IMR-90 (cell line): ENCODE measurements at regions not wholly inside any gene's neighbourhood (a gene's known extent, or its start where the extent isn't known, plus 50 kb on each side); places are given as distances from the start of the nearest gene placed in this dataset.

Experiments
- ATAC-seq: fragments of 200-7000 bp; cut with Tn5 transposase; 2 replicates; pipeline ENCODE4 v1.9.1; 2020; ENCODE audit warnings: low read depth, mild to moderate bottlenecking, moderate library complexity
- BruUV-seq: library from RNA; stranded (reverse); fragments of 400-500 nt; replicated peaks from 2 replicates; lab custom pipeline; 2021; lab: Mats Ljungman, UMichigan
- CTCF ChIA-PET: fragments of 300-600 bp; formaldehyde crosslinking; extraction: SDS; loops from one replicate; lab custom pipeline; 2021; ENCODE audit warnings: antibody characterized with exemption; lab: Yijun Ruan, JAX
- POLR2A ChIA-PET: fragments of 300-600 bp; sonication (Branson Sonifier 250); formaldehyde crosslinking; loops from one replicate; lab custom pipeline; 2022; ENCODE audit warnings: antibody characterized with exemption; ENCODE audit not compliant: unreplicated experiment; lab: Charles Lee
- DNase-seq: peaks from one replicate; pipeline ENCODE4 v3.0.0; 2013
- H2AFZ ChIP-seq: replicated peaks from 2 replicates; pipeline ENCODE3; 2013; ENCODE audit warnings: low read length, mild to moderate bottlenecking; ENCODE audit not compliant: poor library complexity
- H2AK5ac ChIP-seq: 2 replicates; pipeline ENCODE4 v1.6.1; 2013; ENCODE audit warnings: low read depth, low read length, inconsistent platforms
- H2AK9ac ChIP-seq: replicated peaks from 2 replicates; pipeline ENCODE3; 2013; ENCODE audit warnings: mild to moderate bottlenecking, low read depth, low read length, moderate library complexity; ENCODE audit not compliant: poor library complexity
- H2BK120ac ChIP-seq: 2 replicates; pipeline ENCODE4 v1.6.1; 2013; ENCODE audit warnings: low read depth, low read length, inconsistent platforms
- H2BK15ac ChIP-seq: 3 replicates; pipeline ENCODE4 v1.6.1; 2013; ENCODE audit warnings: low read depth, low read length, inconsistent platforms
- H2BK20ac ChIP-seq: 2 replicates; pipeline ENCODE4 v1.6.1; 2013; ENCODE audit warnings: low read depth, mild to moderate bottlenecking, inconsistent platforms, low read length, moderate library complexity
- H2BK5ac ChIP-seq: 2 replicates; pipeline ENCODE4 v1.6.1; 2013; ENCODE audit warnings: mild to moderate bottlenecking, low read depth, low read length, inconsistent platforms; ENCODE audit not compliant: poor library complexity, severe bottlenecking
- H3K14ac ChIP-seq: replicated peaks from 2 replicates; pipeline ENCODE4 v1.6.1; 2013; ENCODE audit warnings: low read depth, low read length, inconsistent platforms
- H3K18ac ChIP-seq: 2 replicates; pipeline ENCODE4 v1.6.1; 2013; ENCODE audit warnings: low read depth, low read length, control low read depth
- H3K23ac ChIP-seq: 2 replicates; pipeline ENCODE4 v1.6.1; 2013; ENCODE audit warnings: low read depth, low read length, inconsistent platforms
- H3K27ac ChIP-seq: 2 replicates; pipeline ENCODE4 v1.5.1; 2013; ENCODE audit warnings: mild to moderate bottlenecking, control low read depth, low read length; ENCODE audit not compliant: insufficient read depth
- H3K27me3 ChIP-seq: 2 replicates; pipeline ENCODE4 v1.6.1; 2013; ENCODE audit warnings: low read length; ENCODE audit not compliant: control insufficient read depth, insufficient read depth
- H3K36me3 ChIP-seq: 2 replicates; pipeline ENCODE4 v1.6.1; 2013; ENCODE audit warnings: low read length, mixed read lengths; ENCODE audit not compliant: control insufficient read depth, insufficient read depth
- H3K4ac ChIP-seq: 2 replicates; pipeline ENCODE4 v1.6.1; 2013; ENCODE audit warnings: low read depth, low read length, inconsistent platforms
- H3K4me1 ChIP-seq: 2 replicates; pipeline ENCODE4 v1.6.1; 2013; ENCODE audit warnings: low read length, mixed read lengths; ENCODE audit not compliant: control insufficient read depth, insufficient read depth
- H3K4me2 ChIP-seq: 2 replicates; pipeline ENCODE4 v1.6.1; 2013; ENCODE audit warnings: low read depth, mild to moderate bottlenecking, control low read depth, low read length, moderate library complexity
- H3K4me3 ChIP-seq: 2 replicates; pipeline ENCODE4 v1.5.1; 2013; ENCODE audit warnings: low read depth, mild to moderate bottlenecking, control low read depth, low read length, moderate library complexity; ENCODE audit not compliant: insufficient read depth
- H3K56ac ChIP-seq: 2 replicates; pipeline ENCODE4 v1.6.1; 2013; ENCODE audit warnings: low read length, inconsistent platforms; ENCODE audit not compliant: insufficient read depth; ENCODE audit errors: extremely low read depth
- H3K79me1 ChIP-seq, 2 experiments: 2 replicates each; pipeline ENCODE4 v1.6.1; 2013; ENCODE audit warnings: low read length in 2 of 2, inconsistent platforms in 1 of 2, low read depth in 1 of 2
- H3K9ac ChIP-seq: 2 replicates; pipeline ENCODE4 v1.6.1; 2013; ENCODE audit warnings: low read depth, low read length, control low read depth
- H3K9me1 ChIP-seq: 2 replicates; pipeline ENCODE4 v1.6.1; 2013; ENCODE audit warnings: low read length, inconsistent platforms; ENCODE audit not compliant: insufficient read depth
- H3K9me3 ChIP-seq: 2 replicates; pipeline ENCODE4 v1.6.1; 2013; ENCODE audit warnings: low read length; ENCODE audit not compliant: control insufficient read depth, insufficient read depth
- H4K20me1 ChIP-seq: 2 replicates; pipeline ENCODE4 v1.6.1; 2013; ENCODE audit warnings: low read length, inconsistent platforms; ENCODE audit not compliant: insufficient read depth
- H4K5ac ChIP-seq: 2 replicates; pipeline ENCODE4 v1.6.1; 2013; ENCODE audit warnings: mild to moderate bottlenecking, low read depth, low read length, control low read depth
- H4K8ac ChIP-seq, 2 experiments: 2 replicates each; pipeline ENCODE4 v1.6.1; 2013; ENCODE audit warnings: low read depth in 2 of 2, low read length in 2 of 2, control low read depth in 1 of 2, inconsistent platforms in 1 of 2
- H4K91ac ChIP-seq: 2 replicates; pipeline ENCODE4 v1.6.1; 2013; ENCODE audit warnings: low read depth, low read length, inconsistent platforms; ENCODE audit not compliant: insufficient read depth
- BHLHE40 ChIP-seq: fragments of 150-350 bp; IDR thresholded peaks from 2 replicates; pipeline ENCODE4 v1.6.1; 2016; ENCODE audit warnings: mild to moderate bottlenecking, low read depth, low read length
- CEBPB ChIP-seq: IDR thresholded peaks from 2 replicates; pipeline ENCODE4 v1.6.1; 2012; ENCODE audit warnings: low read depth, low read length, improper control_type of control experiment
- CHD1 ChIP-seq: IDR thresholded peaks from 2 replicates; pipeline ENCODE4 v1.6.1; 2012; ENCODE audit warnings: low read depth, low read length, improper control_type of control experiment
- FOS ChIP-seq: fragments of 150-350 bp; IDR thresholded peaks from 2 replicates; pipeline ENCODE4 v1.6.1; 2016; ENCODE audit warnings: low read depth, low read length
- MAFK ChIP-seq: IDR thresholded peaks from 2 replicates; pipeline ENCODE4 v1.6.1; 2012; ENCODE audit warnings: low read depth, low read length, improper control_type of control experiment
- MAZ ChIP-seq: IDR thresholded peaks from 2 replicates; pipeline ENCODE4 v1.6.1; 2012; ENCODE audit warnings: low read depth, mild to moderate bottlenecking, low read length, improper control_type of control experiment, moderate library complexity, borderline replicate concordance
- MXI1 ChIP-seq: IDR thresholded peaks from 2 replicates; pipeline ENCODE4 v1.6.1; 2012; ENCODE audit warnings: low read depth, mild to moderate bottlenecking, low read length, moderate library complexity, borderline replicate concordance
- NFE2L2 ChIP-seq: fragments of 150-350 bp; IDR thresholded peaks from 2 replicates; pipeline ENCODE4 v1.6.1; 2016; ENCODE audit warnings: low read depth, mild to moderate bottlenecking, low read length
- POLR2A ChIP-seq: IDR thresholded peaks from 2 replicates; pipeline ENCODE4 v1.6.1; 2012; ENCODE audit warnings: mild to moderate bottlenecking, low read depth, low read length
- RAD21 ChIP-seq: IDR thresholded peaks from 2 replicates; pipeline ENCODE4 v1.6.1; 2012; ENCODE audit warnings: low read length, improper control_type of control experiment
- RCOR1 ChIP-seq: IDR thresholded peaks from 2 replicates; pipeline ENCODE4 v1.6.1; 2012; ENCODE audit warnings: mild to moderate bottlenecking, low read length, improper control_type of control experiment; ENCODE audit not compliant: insufficient replicate concordance
- RFX5 ChIP-seq: IDR thresholded peaks from 2 replicates; pipeline ENCODE4 v1.8.0; 2012; ENCODE audit warnings: low read depth, mild to moderate bottlenecking, low read length, moderate library complexity
- SMC3 ChIP-seq: fragments of 150-350 bp; IDR thresholded peaks from 2 replicates; pipeline ENCODE4 v1.6.1; 2016; ENCODE audit warnings: low read depth, mild to moderate bottlenecking, antibody characterized with exemption, low read length, moderate library complexity
- WGBS, 2 experiments: methylation state at CpG; one replicate each; pipeline versions ENCODE4 v1.1.5 to v1.1.7; 2013; ENCODE audit warnings: missing lambda C conversion rate in 2 of 2; ENCODE audit not compliant: insufficient read length in 1 of 2; ENCODE audit errors: extremely low coverage in 2 of 2; 5-methylcytosine and 5-hydroxymethylcytosine counted together
- dilution Hi-C: fragments of 300-500 bp; cut with HindIII; formaldehyde crosslinking; loops from one replicate; pipeline ENCODE4 v1.14.3; 2018; ENCODE audit warnings: low sequenced_read_pairs; ENCODE audit not compliant: unreplicated experiment
- in situ Hi-C: fragments of 300-500 bp; cut with MboI; formaldehyde crosslinking; loops from 3 replicates; pipeline ENCODE4 v1.14.3; 2019; ENCODE audit warnings: low sequenced_read_pairs, inconsistent platforms, mixed read lengths
- intact Hi-C: fragments of 100-400 bp; cut with micrococcal nuclease; formaldehyde crosslinking; loops from 2 replicates; pipeline ENCODE4 v1.10.0; 2022
- TF ChIP-seq, protein P1 (sequence below): fragments of 150-350 bp; IDR thresholded peaks from 2 replicates; pipeline ENCODE4 v1.6.1; 2017; ENCODE audit warnings: mild to moderate bottlenecking, antibody characterized with exemption, low read length, low read depth
- TF ChIP-seq, protein P2 (sequence below): conservative IDR thresholded peaks from 2 replicates; pipeline ENCODE4 v1.5.1; 2012; ENCODE audit warnings: mild to moderate bottlenecking, low read depth, low read length, improper control_type of control experiment
- TF ChIP-seq, protein P3 (sequence below): fragments of 150-350 bp; IDR thresholded peaks from 2 replicates; pipeline ENCODE4 v1.6.1; 2016; ENCODE audit warnings: low read depth, mild to moderate bottlenecking, low read length, moderate library complexity, borderline replicate concordance

DNA sequence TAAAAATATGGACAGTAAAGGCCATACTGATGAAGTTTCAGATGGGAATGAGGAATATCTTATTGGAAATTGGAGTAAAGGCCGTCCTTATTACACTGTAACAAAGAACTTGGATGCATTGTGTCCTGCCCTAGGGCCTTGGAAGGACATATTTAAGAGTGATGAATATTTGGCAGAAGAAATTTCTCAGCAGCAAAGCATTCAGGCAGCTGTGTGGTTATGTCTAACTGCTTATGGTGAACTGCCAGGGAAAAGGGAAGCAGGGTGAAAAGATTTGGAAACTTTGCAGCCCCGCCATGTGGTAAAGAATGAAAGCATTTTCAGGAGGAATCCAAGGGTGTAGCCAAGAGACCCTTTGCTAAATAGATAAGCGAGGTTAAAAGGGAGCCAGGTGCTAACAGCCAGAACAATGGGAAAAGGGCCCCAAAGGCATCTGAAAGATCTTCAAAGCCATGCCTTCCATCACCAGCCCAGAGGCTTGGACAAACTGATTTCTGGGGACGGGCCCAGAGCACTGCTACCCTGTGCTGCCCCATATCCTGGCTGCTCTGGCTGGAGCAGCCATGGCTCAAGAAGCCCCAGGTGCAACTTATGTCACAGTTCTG is 200.0 kb downstream of the PTPRU start:
- no TSS peak for BruUV-seq
- H2BK15ac ChIP-seq: no peak overlapping the region
- no peaks in the 10 kb centered on the region for H3K4me1 ChIP-seq
- H3K9me3 ChIP-seq: no peaks in the 10 kb centered on the region
- H2BK20ac ChIP-seq: no peak overlapping the region
- H2AK5ac ChIP-seq: no peak overlapping the region
- H2AFZ ChIP-seq: no peak overlapping the region
- H3K4me2 ChIP-seq: no peak overlapping the region
- no peak for TF ChIP-seq BHLHE40
- no peak for TF ChIP-seq NFE2L2
- no peak for TF ChIP-seq FOS
- TF ChIP-seq RCOR1: no peak
- no peak for TF ChIP-seq SMC3
- TF ChIP-seq MAZ: no peak
- TF ChIP-seq, protein P1, sequence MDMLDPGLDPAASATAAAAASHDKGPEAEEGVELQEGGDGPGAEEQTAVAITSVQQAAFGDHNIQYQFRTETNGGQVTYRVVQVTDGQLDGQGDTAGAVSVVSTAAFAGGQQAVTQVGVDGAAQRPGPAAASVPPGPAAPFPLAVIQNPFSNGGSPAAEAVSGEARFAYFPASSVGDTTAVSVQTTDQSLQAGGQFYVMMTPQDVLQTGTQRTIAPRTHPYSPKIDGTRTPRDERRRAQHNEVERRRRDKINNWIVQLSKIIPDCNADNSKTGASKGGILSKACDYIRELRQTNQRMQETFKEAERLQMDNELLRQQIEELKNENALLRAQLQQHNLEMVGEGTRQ: no peak
- TF ChIP-seq, protein P2, sequence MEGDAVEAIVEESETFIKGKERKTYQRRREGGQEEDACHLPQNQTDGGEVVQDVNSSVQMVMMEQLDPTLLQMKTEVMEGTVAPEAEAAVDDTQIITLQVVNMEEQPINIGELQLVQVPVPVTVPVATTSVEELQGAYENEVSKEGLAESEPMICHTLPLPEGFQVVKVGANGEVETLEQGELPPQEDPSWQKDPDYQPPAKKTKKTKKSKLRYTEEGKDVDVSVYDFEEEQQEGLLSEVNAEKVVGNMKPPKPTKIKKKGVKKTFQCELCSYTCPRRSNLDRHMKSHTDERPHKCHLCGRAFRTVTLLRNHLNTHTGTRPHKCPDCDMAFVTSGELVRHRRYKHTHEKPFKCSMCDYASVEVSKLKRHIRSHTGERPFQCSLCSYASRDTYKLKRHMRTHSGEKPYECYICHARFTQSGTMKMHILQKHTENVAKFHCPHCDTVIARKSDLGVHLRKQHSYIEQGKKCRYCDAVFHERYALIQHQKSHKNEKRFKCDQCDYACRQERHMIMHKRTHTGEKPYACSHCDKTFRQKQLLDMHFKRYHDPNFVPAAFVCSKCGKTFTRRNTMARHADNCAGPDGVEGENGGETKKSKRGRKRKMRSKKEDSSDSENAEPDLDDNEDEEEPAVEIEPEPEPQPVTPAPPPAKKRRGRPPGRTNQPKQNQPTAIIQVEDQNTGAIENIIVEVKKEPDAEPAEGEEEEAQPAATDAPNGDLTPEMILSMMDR: no peak
- TF ChIP-seq MXI1: no peak
- no peak for TF ChIP-seq MAFK
- no peak for TF ChIP-seq CEBPB
- no peak for TF ChIP-seq POLR2A
- TF ChIP-seq RFX5: no peak
- TF ChIP-seq, protein P3, sequence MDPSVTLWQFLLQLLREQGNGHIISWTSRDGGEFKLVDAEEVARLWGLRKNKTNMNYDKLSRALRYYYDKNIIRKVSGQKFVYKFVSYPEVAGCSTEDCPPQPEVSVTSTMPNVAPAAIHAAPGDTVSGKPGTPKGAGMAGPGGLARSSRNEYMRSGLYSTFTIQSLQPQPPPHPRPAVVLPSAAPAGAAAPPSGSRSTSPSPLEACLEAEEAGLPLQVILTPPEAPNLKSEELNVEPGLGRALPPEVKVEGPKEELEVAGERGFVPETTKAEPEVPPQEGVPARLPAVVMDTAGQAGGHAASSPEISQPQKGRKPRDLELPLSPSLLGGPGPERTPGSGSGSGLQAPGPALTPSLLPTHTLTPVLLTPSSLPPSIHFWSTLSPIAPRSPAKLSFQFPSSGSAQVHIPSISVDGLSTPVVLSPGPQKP: no peak
- no peak for TF ChIP-seq CHD1
- TF ChIP-seq RAD21: no peak
- in situ Hi-C loops: no loop called here
- ChIA-PET CTCF (no interaction called here), POLR2A (no interaction called here)
- no CpG with 5 or more reads among the region's 4 CpGs for WGBS, 2 experiments
- no peak overlapping the region for H2BK120ac ChIP-seq
- dilution Hi-C loops: no loop called here
- no peak overlapping the region for H3K14ac ChIP-seq
- no peaks in the 10 kb centered on the region; the same call in 1 of the 2 replicates for H3K27me3 ChIP-seq
- H4K20me1 ChIP-seq: no peaks in the 10 kb centered on the region
- H3K27ac ChIP-seq: no peak overlapping the region
- H3K36me3 ChIP-seq: no peaks in the 10 kb centered on the region
- no peak overlapping the region for H4K91ac ChIP-seq
- ATAC-seq: no peak
- no peaks in the 10 kb centered on the region for H3K9me1 ChIP-seq
- H2BK5ac ChIP-seq: no peak overlapping the region
- H4K8ac ChIP-seq: no peak overlapping the region
- no peak overlapping the region for H2AK9ac ChIP-seq
- H4K5ac ChIP-seq: no peak overlapping the region
- no peak overlapping the region for H3K4ac ChIP-seq
- H3K4me3 ChIP-seq: no peak overlapping the region
- no peak overlapping the region for H3K23ac ChIP-seq
- no peaks in the 10 kb centered on the region for H3K79me1 ChIP-seq
- no peak overlapping the region for H3K18ac ChIP-seq
- intact Hi-C loops: no loop called here
- no peak overlapping the region for H3K9ac ChIP-seq
- H3K56ac ChIP-seq: no peak overlapping the region
- DNase-seq: no peak
